Activated CD8-positive, alpha-beta memory T cell treated with anti-CD3 and anti-CD28 coated beads, Interleukin-2, amount 50 U/mL, for 48 hours (primary cell): ENCODE measurements at regions not wholly inside any gene's neighbourhood (a gene's known extent, or its start where the extent isn't known, plus 50 kb on each side); places are given as distances from the start of the nearest gene placed in this dataset.

Experiments used
- DNase-seq: peaks from one replicate; pipeline ENCODE4 v3.0.0-alpha.2; 2020

DNA sequence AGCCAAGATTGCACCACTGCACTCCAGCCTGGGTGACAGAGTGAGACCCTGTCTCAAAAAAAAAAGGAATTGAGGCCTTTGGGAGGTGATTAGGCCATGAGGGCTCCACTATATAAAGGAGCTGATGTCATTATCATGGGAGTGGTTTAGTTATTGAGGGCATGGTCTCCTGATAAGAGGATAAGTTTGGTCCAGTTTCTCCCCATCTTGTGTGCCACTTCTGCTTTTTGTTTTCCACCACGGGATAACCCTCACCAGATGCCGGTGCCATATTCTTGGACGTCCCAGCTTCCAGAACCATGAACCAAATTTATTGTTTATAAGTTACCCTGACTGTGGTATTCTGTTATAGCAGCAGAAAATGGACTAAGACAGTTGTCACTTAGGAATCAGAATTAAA is 125.8 kb downstream of the C1D start:
- DNase-seq, result no peak

DNA sequence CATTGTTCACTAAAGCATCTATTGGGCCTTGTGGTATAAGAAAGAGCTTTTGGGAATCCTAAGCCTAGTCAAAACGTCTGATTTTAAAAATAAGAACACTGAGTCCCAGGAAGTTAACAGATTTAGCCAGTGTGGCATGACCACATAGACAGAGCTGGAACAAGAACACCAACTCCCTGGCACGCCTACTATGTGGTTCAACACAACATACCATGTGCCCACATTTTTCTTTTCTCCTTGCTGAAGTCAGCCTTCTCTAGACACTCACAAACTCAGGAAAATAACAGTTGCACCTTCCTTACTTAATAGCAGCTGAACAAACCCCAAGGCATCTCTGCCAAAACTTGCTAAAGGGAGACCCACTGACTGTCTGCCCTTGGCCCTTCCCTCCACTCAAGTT is 124.8 kb downstream of the C1D start:
- DNase-seq, result no peak

DNA sequence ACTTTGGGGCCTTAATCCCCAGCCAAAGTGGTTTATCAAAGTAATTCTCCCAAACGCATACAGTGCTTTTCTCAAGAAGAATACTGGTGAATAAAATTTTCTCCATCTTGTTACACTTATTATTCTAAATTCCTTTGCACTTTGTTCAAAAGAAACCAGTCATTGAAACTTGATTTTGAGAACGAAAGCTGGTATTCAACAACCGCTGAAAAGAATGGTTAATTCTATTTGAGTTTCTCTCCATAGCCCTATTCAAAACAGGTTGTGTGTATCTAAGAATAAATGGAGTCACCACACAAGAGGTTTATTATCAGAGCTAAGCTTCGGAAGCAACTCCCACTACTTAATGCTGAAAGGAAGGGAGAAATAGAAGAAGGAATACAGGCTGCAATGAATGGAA is 117.7 kb downstream of the C1D start:
- no peak for DNase-seq

DNA sequence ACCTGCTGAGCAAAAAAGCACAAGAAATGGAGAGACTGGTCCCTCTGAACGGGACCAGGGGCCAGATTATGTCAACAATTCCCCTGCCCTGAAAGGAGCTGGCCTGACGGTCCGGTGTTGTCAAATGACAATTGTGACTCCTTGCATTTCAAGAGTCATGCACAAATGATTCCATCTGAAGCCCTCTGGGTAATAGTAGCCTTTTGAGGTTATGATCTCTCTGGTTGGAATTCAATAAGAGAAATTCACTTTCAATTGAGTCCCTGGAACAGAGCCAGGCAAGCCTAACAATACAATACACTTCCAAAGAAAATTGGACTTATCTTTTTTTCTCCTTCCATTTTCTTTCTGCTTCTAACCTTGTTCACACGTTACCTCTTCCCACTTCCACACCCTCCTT is 116.9 kb downstream of the C1D start:
- no peak for DNase-seq

DNA sequence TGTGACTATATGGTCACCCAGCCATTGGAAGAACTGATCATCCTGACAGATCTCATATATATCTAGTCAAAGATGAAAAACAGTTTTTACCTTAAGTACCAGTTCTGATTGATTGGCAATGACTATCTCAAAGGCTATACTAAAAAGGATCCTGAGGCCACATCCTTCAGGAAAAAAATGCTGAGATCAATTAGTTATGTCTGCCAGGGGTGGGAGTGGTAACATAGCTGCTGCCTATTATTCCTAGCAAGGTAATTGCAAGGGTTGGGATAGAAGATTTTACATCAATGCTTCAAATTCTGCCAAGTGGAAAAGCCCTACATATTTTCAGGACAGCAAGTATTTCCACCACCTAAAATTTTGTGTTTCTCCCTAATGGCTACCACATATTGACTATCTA is 114.7 kb downstream of the C1D start:
- DNase-seq, result no peak

DNA sequence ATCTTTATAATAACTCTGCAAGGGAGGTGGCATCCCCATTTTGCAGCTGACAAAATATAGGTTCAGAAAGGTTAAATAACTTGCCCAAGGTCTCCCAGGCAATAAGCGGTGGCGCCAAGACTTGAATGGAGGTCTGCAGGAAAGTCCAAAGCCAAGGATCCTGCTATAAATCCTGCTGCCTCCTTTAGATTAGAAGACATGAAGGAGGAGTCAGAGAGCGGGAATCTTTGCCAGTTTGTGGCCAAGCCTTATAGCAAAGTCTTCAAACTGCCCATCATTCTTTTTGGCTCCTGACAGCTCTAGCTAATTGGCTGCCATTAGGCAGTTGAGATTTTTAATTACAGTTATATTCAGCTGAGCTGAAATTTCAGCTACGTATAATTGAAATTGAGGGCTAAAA is 114.3 kb downstream of the C1D start:
- DNase-seq, result no peak

DNA sequence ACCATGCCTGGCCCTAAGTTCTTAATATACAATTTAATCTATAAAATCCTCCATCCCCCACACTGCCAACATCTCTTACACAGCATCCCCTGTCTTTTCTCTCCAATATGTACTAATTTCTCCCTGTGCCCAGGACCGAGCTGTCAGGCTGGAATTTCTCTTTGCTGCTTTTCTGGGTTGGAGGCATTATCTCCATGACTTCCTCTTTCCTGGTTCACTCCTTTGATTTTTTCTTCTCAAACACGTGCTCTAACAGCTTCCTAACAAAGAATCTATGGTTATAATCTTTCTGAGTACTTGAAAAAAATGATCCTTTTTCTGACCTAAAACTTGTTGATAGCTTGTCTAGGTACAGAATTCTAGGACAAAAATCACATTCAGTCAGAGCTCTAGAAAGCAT is 112.8 kb downstream of the C1D start:
- DNase-seq, result no peak

DNA sequence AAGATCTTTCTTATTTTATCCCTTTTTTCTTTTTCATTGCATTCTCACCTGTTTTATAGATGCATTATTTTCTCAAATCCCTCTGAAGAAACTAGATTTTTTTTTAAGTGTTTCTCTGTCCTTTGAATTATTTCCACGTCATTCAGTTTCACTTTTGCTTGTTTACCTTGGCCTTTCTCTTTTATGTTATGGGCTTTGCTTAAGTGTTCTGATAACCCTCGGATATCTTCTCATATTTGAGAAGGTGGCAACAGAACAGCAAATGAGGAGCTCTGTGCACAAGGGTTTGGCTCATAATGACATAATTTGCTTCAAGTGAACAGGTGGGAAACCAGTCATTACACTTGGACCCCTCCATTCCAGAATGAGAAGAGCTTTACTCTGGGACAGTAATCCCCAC is 111.9 kb downstream of the C1D start:
- DNase-seq, result no peak

DNA sequence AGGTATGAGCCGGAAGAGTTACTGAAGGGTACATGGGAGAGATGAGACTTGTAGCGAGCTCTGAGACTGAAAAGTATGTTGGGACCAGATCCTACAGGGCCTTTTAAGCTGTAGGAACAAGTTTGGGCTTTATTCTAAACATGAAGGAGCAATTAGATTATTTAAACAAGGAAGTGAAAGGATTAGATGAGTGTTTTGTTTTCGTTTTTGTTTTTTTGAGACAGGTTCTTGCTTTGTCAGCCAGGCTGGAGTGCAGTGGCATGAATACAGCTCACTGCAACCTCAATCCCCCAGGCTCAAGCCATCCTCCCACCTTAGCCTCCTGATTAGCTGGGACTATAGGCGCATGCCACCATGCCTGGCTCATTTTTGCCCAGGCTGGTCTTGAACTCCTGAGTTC is 110.7 kb downstream of the C1D start:
- no peak for DNase-seq

DNA sequence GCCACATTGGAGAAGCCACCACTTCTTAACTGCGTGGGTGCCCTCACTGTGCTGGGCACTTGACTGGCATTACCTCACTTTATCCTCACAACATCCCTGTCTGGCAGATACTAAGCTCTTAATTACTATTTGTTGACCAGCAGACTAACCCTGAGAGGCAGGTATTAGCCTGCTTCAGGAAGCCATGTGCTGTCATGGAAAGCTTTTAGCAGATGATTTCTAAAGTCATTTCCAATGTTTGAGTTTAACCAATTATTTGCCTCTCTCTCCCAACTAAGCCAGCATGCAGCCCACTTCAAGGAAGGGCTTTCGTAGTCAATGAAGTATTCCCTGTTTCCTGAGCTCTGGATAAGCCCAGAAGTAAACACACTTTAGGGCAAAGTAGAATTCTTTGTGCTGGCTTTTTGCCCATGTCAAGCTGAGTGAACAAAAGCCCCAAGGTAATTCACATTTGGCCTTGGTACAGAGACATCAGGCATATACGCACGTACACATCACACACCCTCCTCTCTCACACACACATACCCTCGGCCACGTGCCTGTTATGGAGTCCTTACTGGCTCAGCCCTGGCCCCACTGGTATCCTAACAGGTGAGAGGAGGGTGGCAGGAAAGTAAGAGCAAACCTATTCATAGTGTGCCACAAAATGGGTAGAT is 108.6 kb downstream of the C1D start:
- DNase-seq, result no peak

DNA sequence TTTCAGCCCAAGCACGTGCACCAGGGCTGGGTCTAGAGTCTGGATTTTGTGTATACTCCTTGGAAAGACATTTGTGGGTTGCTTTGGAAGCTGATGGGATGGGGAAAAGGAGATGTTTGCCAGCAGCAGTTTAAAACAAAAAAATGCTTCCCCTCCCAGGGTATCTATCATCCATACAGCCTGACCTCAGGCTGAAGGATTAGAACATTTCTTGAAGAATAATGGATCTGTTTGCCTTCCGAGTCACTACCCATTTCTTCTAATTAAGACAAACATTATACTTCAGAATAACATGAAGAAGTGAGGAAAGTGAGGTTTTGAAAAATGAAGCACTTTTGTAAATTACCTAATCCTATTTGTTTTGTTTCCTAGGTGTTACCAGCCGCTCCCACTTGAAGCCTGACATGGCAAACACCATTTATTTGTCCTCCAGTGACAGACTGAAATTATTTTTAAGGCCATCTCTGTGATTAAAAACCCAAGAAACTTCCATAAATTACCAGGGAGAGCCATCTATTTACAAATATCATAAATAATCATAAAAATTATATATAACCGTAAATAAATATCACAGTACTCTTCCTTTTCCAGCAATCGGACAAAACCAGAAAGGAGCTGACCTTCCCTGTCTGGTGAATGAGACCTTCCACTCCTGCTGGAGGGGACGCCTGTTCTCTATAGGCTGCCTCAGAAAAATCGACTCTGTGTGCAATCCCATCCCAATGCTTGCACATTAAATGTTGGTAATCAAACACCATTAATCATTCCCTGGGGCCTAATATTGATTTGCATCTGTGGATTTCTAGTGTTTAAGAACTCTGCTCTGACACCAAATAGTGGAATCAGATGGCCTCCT is 106.8 kb downstream of the C1D start:
- no peak for DNase-seq

DNA sequence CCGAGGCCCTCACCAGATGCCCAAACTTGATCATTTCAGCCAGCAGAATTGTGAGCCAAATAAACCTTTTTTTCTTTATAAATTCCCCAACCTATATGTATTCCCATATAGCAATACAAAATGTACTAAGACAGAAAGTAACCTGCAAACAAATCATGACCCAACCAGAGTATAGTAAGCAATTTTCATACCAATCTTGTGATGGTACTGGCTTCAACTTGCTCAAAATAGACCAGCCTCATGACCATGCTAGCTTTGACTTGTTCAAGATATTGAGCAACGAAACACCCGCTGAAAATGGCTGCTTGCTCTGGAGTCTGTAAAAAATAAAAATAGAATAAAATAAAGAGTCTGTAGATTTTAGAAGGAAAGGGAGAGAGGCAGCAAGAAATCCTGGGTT is 97.6 kb downstream of the C1D start:
- DNase-seq, result no peak

DNA sequence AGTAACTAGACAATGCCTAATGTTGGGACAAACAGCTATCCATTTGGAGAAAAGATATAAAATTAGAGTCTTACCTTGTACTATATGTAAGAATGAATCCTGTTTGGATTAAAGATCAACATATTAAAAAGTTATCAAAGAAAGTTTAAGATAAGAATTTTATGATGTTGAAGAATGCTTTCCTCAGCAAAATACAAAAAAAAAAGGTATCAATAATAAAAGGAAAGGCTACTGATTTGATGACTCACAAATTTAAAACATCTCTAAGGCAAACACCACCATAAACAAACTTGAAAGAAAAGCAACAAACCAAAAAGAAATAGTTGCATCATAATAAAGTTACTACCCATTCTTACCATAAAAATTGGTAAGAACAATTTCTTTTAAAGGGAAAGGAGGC is 92.7 kb downstream of the C1D start:
- no peak for DNase-seq

DNA sequence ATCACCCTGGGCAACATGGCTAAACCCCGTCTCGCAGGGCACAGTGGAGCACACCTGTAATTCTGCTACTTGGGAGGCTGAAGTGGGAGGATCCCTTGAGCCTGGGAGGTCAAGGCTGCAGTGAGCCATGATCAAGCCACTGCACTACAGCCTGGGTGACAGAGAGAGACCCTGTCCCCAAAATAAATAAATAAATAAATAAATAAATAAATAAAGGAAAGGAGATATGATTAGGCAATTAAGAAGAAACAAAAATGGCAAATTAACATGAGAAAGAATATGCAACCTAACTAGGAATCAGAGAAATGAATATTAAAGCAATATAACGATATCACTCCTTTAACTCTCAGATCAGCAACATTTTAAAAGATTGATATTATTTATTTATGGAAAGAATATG is 92.3 kb downstream of the C1D start:
- DNase-seq, result no peak

DNA sequence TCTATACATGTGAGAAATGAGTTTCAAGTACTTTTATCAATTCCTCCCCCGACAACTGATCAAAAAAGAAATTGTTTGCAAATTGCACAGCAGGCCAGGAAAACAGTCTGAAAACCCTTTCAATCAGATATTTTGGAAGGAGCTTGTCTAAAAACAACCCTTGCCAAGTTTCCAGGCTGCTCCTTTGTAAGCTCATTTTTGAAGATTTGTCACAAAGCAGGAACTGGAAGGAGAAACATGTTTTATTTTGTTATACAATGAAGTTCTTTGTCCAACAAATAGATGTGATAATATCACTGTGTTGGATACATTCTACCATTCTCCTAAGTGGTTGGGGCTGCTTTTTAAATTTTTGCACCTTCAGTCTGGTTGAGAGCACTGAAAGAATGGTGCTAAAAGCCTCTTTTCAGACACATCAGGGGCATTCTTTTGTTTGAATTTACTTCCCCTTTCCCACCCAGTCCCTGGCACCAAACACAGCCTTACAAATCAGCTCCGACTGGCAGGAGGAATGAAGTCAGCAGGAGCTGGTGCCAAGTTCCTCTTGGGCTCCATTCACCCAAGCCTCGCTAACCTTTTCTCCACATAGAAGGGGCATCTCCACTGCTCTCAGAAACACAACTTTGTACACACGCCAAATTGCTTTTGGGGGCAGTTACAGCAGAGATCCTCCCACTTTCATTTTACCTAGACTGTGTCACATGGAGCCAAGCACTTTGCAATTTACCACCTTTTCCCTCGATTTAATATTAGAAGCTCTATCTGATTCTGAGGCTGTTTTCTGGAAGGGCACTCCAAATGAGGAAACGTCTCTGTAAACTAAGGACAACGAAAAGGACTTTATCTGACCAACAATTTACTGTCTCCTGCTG is 88.0 kb downstream of the C1D start:
- no peak for DNase-seq

DNA sequence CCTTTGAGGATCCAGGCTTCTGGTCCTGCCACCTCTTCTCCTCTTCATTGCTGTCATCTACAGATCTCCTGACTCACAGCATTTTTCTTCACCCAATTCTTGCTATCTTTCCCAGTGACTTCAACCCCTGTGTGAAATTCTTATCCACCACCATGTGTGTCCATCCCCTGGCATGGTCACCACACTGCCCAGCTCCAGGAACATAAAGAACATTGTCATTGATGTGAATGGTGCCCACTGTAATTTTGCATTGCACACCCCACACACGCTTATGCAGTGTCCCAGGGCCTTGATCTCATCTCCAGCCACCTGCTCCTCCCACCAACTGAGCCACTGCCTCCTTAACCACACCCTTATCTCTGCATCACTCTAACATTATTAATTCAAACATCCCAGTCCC is 85.3 kb downstream of the C1D start:
- DNase-seq, result no peak

DNA sequence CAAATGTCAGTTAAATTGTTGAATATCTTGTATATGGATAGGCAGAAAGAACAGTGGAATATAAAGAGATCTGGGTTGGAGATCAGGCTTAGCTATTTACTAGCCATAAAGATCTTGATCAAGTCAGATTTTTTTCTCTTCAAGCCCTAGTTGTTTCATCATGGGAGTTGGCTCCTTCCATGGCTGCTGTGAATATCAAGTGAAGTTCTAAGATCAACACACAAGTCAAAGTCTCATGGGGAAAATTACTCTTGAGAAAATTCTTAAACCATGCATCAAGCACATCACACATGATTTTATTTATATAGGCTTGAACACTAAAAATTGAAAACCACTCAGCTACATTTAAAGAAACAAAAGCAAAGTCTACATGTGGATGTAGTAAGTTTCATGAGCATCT is 79.8 kb downstream of the C1D start:
- no peak for DNase-seq

DNA sequence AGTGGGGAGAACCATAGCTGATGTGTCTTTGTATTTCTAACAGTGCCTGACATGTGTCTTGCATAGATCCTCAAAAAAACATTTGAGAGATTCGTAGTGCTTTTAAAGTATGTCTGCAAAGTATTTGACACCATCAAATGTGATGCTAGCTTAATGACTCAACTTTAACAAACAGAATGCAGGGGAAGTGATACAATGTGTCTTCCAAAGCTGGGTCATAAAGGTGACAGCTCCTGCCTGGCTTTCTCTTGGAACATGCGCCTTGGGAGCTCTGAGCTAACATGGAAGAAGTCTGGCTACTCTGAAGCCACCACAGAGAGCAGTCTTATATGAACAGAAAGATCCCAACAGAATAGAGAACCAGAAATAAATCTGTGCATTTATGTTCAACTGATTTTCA is 78.2 kb downstream of the C1D start:
- DNase-seq, result no peak

DNA sequence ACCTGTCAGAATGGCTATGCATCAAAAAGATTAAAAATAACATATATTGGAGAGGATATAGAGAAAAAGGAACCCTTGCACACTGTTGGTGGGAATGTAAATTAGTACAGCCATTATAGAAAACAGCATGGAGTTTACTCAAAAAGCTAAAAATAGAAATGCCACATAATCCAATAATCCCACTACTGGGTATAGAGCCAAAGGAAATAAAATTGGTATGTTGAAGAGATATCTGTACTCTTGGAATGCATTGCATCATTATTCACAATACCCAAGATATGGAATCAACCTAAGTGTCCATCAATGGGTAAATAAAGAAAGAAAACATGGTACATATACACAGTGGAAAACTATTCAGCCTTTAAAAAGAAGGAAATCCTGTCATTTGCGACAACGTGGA is 77.2 kb downstream of the C1D start:
- DNase-seq, result no peak

DNA sequence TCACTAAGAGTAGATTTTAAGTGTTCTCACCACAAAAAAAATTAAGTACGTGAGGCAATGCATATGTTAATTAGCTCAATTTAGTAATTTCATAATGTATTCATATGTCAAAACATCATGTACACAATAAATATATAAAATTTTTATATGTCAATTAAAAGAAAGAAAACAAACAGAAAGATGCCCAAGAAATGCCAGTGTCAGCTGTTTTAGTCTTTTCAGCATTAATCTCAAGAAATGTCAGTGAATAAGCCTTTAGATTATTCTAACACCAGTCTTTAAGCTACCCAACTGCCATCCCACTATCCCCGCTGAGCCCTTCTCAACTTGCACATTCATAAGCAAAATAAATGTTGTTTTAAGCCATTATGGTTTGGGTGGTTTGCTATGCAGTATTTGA is 76.5 kb downstream of the C1D start:
- no peak for DNase-seq
